Neuron (in vitro differentiated cells): ENCODE measurements at regions not wholly inside any gene's neighbourhood (a gene's known extent, or its start where the extent isn't known, plus 50 kb on each side); places are given as distances from the start of the nearest gene placed in this dataset.

ENCODE experiments used
- H2AFZ ChIP-seq: one replicate; pipeline ENCODE4 v1.6.1; 2013; ENCODE audit warnings: low read depth, mild to moderate bottlenecking, inconsistent platforms, low read length, moderate library complexity
- H3K27me3 ChIP-seq: one replicate; pipeline ENCODE4 v1.6.1; 2013; ENCODE audit warnings: low read length; ENCODE audit not compliant: insufficient read depth
- H3K36me3 ChIP-seq: one replicate; pipeline ENCODE4 v1.6.1; 2013; ENCODE audit warnings: low read length; ENCODE audit not compliant: insufficient read depth
- H3K4me1 ChIP-seq: one replicate; pipeline ENCODE4 v1.6.1; 2013; ENCODE audit warnings: low read length; ENCODE audit not compliant: insufficient read depth
- H3K4me3 ChIP-seq: 2 replicates; pipeline ENCODE4 v1.5.1; 2013; ENCODE audit warnings: mild to moderate bottlenecking, low read length, moderate library complexity
- H3K9me3 ChIP-seq: one replicate; pipeline ENCODE4 v1.6.1; 2013; ENCODE audit warnings: low read length

DNA sequence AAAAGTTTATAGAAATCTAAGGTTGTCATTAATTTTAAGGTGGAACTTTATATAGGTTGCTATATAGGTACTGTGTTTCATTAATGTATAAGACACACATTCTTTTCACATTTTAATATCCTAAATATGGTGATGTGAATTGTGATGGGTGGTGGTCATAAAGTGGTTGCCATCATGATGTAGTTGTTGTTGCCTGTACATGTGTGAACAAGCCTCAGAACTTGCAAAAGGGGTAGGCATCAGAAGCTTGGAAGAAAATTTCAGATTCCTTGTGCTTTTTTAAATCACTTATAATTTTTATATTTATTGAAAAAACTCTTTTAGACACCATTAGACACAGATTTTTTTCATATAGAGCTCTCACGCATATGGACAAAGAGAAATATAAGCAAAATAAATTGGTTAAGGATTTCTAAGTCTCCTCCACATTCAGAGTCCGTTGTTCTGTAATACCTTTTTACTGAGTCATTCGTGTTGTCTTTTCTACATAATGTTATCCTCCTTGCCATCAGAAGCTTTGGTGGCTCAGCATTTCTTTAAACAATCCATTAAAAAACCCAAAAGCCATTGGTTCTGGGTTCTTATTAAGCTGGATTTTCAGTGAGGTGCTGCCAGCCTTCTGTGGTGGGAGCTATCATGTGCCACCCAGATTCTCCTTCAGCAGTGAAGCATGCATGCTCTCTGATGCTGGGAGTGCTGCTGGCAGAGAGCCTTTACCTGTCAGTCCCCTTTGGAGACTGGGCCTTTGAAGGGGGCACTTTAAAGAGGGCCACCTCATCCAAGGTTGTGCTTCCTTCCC is 140.4 kb upstream of the GALNT15 start:
- Histone ChIP-seq H2AFZ (no peak overlapping the region), H3K9me3 (no peaks in the 10 kb centered on the region), H3K36me3 (no peaks in the 10 kb centered on the region), H3K4me1 (no peaks in the 10 kb centered on the region), H3K27me3 (peaks cover 6% of the 10 kb centered on the region), H3K4me3 (no peak overlapping the region)

DNA sequence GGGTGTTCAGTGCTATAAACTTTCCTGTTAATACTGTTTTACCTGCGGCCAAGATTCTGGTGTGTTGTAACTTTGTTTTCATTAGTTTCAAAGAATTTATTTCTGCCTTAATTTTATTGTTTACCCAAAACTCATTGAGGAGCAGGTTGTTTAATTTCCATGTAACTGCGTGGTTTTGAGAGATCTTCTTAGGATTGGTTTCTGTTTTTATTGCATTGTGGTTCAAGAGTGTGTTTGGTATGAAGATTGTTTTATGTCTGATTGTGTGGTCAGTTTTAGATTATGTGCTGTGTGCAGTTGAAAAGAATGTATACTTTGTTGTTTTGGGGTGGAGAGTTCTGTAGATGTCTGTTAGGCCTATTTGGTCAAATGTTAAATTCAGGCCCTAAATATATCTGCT is 133.5 kb upstream of the GALNT15 start:
- H3K36me3 ChIP-seq, result no peaks in the 10 kb centered on the region
- H3K4me3 ChIP-seq, result no peak overlapping the region
- H3K4me1 ChIP-seq, result peaks cover 1% of the 10 kb centered on the region

DNA sequence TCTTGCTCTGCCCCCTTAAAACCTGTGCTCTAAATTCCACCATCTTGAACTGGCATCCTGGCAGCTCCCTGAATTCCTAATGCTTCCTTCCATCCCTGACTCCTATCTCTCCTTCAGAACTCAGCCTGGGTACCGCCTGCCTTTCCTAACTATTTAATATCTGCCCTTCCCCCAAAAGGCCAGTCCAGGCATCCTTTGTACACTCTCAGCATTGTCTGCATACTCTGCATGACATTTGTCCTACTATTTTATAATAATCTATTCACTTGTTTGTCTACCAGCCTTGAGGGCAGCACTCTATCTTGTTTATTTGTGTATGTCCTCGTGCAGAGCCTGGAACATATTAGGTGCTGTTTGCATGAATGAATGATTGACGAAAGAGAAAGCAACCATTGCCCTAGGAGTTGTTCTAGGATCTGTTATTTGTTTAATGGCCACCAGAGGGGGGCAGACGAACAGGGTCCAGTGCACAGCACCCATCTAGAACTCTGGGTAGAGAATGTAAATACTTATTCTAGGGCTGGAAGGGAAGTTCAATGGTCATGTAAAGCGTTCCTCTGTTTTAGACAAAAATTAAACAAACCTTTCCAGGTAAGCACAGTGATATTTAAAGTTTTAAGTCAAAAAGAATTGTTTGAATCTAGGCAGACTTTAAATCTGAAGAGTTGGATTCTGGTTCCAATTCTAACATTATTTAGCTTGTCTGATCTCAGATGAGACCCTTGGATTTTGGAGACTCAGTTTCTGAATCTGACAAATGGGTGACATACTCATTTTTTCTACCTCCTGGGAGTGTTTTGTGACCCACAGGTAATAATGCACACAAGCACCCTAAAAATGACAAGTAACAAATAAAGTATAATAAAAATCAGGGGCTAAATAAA is 125.8 kb upstream of the GALNT15 start:
- Histone ChIP-seq H2AFZ (no peak overlapping the region), H3K4me1 (no peaks in the 10 kb centered on the region), H3K9me3 (no peaks in the 10 kb centered on the region), H3K27me3 (no peaks in the 10 kb centered on the region), H3K4me3 (no peak overlapping the region), H3K36me3 (no peaks in the 10 kb centered on the region)

More for the DNA sequence above, 133.5 kb upstream of the GALNT15 start:
- H3K9me3 ChIP-seq, result no peaks in the 10 kb centered on the region
- H2AFZ ChIP-seq, result no peak overlapping the region
- peaks cover 2% of the 10 kb centered on the region for H3K27me3 ChIP-seq

DNA sequence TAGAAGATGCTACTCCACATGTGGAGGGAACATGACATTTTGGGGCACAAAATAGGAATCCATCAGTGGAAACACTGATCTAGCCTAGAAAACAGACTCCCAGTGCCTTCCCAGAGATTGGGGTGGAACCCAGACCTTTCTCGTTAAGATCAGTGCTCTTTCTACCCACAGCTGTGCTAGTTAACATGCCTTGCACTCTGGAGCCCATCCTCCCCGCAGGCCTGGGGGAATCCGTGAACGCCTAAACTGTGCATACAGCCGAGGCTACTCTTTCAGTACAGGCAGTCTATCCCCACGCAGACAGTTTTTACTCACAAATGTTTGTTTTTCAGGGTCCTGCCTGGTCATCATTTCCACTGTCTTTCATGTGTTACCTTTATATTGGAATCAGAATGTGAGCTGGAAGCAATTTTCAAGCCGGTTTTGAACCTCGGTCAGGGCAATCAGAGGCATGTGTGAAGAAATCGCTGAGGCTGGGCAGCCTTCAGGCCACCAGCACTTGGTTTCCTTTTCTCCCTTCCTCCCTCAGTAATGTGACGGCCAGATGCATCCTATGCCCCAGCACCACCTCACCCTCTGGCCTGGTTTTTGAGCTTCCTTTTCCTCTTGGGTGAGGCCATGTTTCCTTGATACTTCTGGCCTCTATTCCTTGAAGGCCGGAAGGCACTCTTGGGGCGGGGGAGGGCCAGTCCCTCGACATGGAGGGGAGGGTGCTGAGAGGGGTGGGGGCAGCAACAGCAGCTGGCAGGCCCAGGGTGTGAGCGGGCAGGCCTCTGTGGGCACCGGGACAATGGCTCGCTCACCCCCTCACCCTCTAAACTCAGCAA is 123.6 kb upstream of the GALNT15 start:
- no peaks in the 10 kb centered on the region for H3K9me3 ChIP-seq
- no peaks in the 10 kb centered on the region for H3K4me1 ChIP-seq
- H2AFZ ChIP-seq, result no peak overlapping the region
- H3K36me3 ChIP-seq, result no peaks in the 10 kb centered on the region
- H3K27me3 ChIP-seq, result no peaks in the 10 kb centered on the region
- no peak overlapping the region for H3K4me3 ChIP-seq

DNA sequence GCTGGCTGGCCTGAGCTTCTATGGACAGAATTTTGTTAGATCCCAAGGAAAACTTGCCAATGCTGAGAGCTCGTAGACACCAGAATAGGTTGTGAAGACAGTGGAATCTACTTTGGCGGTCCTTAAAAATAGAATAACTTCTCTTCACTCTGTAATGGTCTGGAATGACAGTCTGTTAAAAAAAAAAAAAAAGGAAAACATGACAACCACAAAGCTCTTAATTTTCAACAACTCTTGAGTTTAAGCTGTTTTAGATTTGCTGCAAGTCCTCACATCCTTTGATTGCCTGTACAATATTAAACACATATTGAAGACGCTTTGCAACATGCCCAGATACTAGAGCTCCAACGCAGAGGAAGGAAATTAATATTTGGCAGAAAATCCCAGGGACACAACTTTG is 122.8 kb upstream of the GALNT15 start:
- Histone ChIP-seq H2AFZ (no peak overlapping the region), H3K4me1 (no peaks in the 10 kb centered on the region), H3K36me3 (no peaks in the 10 kb centered on the region), H3K9me3 (no peaks in the 10 kb centered on the region), H3K4me3 (no peak overlapping the region), H3K27me3 (no peaks in the 10 kb centered on the region)

DNA sequence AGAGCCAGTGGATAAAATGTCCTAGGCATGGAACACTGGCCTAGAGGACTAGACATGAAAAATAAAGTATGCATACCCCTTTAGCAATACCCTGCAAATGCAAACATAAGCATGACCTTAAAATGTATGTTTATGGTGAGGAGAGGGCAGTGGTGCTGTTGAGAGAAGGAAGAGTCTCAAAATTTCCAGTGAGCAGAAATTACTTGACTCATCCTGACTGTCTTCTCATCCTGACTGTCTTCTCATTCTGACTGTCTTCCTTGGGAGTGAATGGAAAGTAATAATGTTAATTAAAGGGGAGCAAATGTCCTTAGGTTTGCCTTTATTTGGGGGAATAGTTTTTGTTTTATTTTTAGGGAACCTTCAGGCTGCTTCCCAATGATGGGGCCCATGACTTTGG is 121.5 kb upstream of the GALNT15 start:
- Histone ChIP-seq H3K27me3 (no peaks in the 10 kb centered on the region), H3K4me1 (no peaks in the 10 kb centered on the region), H2AFZ (no peak overlapping the region), H3K9me3 (no peaks in the 10 kb centered on the region), H3K4me3 (no peak overlapping the region), H3K36me3 (no peaks in the 10 kb centered on the region)

DNA sequence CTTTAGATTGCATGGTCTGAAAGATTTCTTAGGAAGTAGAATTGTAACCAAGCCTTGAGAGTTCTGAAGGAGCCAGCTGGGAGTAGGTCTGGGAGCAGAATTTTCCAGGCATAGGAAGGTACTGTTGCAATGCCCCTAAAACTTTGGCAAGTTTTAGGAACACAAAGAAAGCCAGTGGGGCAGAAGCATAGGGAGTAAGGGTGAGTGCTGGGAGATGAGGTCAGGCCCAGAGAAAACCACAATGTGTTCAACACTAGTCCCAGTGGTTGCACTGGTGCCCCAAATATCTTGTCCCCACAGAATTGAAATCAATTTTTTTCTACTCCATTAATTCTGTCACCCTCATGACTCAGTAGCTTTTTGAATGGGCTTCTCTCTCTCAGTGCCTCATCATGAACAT is 120.7 kb upstream of the GALNT15 start:
- Histone ChIP-seq H3K4me3 (no peak overlapping the region), H3K27me3 (no peaks in the 10 kb centered on the region), H3K9me3 (no peaks in the 10 kb centered on the region), H2AFZ (no peak overlapping the region), H3K4me1 (no peaks in the 10 kb centered on the region), H3K36me3 (no peaks in the 10 kb centered on the region)

DNA sequence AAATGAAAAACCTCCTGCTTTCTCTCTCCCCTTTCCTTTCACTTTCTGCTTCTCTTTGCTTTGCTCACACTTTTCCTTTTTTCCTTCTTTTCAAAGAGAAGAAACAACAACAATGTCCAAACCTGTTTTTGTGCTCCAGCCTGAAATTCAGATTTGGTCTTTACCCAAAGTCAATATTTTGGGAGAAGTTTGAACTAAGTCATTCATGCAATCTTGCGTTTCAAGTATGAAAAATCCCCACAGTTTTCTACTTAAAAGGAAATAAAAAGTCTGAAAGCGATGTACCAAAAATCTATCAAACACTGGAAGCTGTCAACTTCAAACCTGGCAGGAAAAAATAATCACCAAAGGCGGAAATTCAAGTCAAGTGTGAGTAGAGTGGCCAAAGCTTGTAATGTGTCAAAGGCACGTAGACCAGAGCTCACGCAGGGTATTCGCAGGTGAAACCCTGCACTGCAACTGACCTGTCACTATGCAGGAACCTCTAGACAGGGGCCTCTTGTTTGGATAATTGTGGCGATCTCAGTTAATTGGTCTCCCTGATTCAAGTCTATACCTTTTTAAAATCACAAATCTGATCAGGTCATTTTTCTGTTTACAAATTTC is 118.8 kb upstream of the GALNT15 start:
- H3K36me3 ChIP-seq, result no peaks in the 10 kb centered on the region
- H3K4me1 ChIP-seq, result no peaks in the 10 kb centered on the region
- H3K9me3 ChIP-seq, result no peaks in the 10 kb centered on the region
- no peak overlapping the region for H3K4me3 ChIP-seq
- no peak overlapping the region for H2AFZ ChIP-seq
- H3K27me3 ChIP-seq, result no peaks in the 10 kb centered on the region

GRCh38 chr3:16056217-16056616 is 118.3 kb upstream of the GALNT15 start:
- H3K4me1 ChIP-seq, result no peaks in the 10 kb centered on the region

GRCh38 chr3:16058521-16058920 is 116.0 kb upstream of the GALNT15 start:
- Histone ChIP-seq H2AFZ (no peak overlapping the region), H3K4me1 (no peaks in the 10 kb centered on the region), H3K4me3 (no peak overlapping the region), H3K27me3 (no peaks in the 10 kb centered on the region), H3K9me3 (no peaks in the 10 kb centered on the region), H3K36me3 (no peaks in the 10 kb centered on the region)

More at GRCh38 chr3:16056217-16056616, 118.3 kb upstream of the GALNT15 start:
- Histone ChIP-seq H3K36me3 (no peaks in the 10 kb centered on the region), H3K9me3 (no peaks in the 10 kb centered on the region), H3K4me3 (no peak overlapping the region), H3K27me3 (no peaks in the 10 kb centered on the region), H2AFZ (no peak overlapping the region)

- H3K4me3 ChIP-seq, result no peak overlapping the region
- no peaks in the 10 kb centered on the region for H3K27me3 ChIP-seq
- H3K4me1 ChIP-seq, result no peaks in the 10 kb centered on the region
- no peak overlapping the region for H2AFZ ChIP-seq
- H3K9me3 ChIP-seq, result no peaks in the 10 kb centered on the region
- H3K36me3 ChIP-seq, result no peaks in the 10 kb centered on the region
These were observed 115.4 kb upstream of the GALNT15 start for GRCh38 chr3:16059081-16059537.

DNA sequence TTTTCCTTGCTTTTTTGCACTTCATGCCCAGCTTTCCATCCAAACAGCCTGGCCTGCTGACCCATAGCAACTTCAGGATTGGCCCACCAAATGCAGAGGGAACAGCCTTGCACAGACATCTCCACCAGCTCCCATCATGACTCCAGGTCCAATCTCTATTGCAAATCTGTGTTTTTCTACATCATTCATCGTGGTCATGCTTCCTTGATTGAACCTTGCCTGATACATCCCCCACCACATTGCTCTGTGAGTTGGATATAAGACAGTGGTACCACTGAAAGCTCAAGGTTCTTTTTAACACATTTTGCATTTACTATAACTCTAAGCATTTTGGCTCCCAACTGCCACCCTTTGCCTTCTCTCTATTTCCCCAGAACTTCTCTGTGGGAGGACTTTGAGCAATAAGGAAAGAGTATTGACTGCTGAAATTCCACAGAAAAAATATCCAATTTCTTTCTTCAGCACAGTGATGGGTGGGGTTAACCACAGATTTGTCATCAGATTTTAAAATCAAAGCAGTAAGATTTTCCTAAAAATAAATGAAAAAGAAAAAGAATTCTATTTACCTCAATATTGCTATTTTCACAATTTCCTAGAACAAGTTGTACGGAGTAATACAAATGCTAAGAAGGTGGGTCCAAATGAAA is 114.6 kb upstream of the GALNT15 start:
- no peak overlapping the region for H3K4me3 ChIP-seq
- H3K27me3 ChIP-seq, result no peaks in the 10 kb centered on the region

More for the DNA sequence above, 114.6 kb upstream of the GALNT15 start:
- Histone ChIP-seq H3K36me3 (no peaks in the 10 kb centered on the region), H3K9me3 (no peaks in the 10 kb centered on the region), H2AFZ (no peak overlapping the region), H3K4me1 (no peaks in the 10 kb centered on the region)
